GM12892 (cell line): ENCODE measurements at regions not wholly inside any gene's neighbourhood (a gene's known extent, or its start where the extent isn't known, plus 50 kb on each side); places are given as distances from the start of the nearest gene placed in this dataset.

Experiments used
- POLR2A ChIP-seq: IDR thresholded peaks from 2 replicates; pipeline ENCODE4 v1.6.1; 2011; ENCODE audit warnings: low read depth, low read length, control low read depth
- POLR2AphosphoS5 ChIP-seq: IDR thresholded peaks from 2 replicates; pipeline ENCODE4 v1.6.1; 2011; ENCODE audit warnings: low read depth, low read length, control low read depth
- TAF1 ChIP-seq: IDR thresholded peaks from 2 replicates; pipeline ENCODE4 v1.6.1; 2011; ENCODE audit warnings: low read depth, mild to moderate bottlenecking, control low read depth, low read length, borderline replicate concordance

GRCh38 chr6:50936277-50936681, 117.6 kb downstream of the TFAP2B start:
- no peak for TF ChIP-seq POLR2AphosphoS5
- TF ChIP-seq POLR2A = no peak
- no peak for TF ChIP-seq TAF1
